Smooth muscle cell (in vitro differentiated cells): ENCODE measurements at regions not wholly inside any gene's neighbourhood (a gene's known extent, or its start where the extent isn't known, plus 50 kb on each side); places are given as distances from the start of the nearest gene placed in this dataset.

ENCODE experiments used
- DNase-seq: peaks from one replicate; lab custom pipeline; 2025; ENCODE audit not compliant: unreplicated experiment; lab: John Stamatoyannopoulos, UW
- H2AFZ ChIP-seq: fragments of 200-600 bp; sonication (generic); 2 replicates; pipeline ENCODE4 v1.6.0; 2016; ENCODE audit warnings: antibody characterized with exemption, low read depth, mild to moderate bottlenecking
- H3F3A ChIP-seq: fragments of 200-600 bp; sonication (generic); 2 replicates; pipeline ENCODE4 v1.6.0; 2017; ENCODE audit warnings: antibody characterized with exemption, low read depth
- H3K27ac ChIP-seq: fragments of 200-600 bp; sonication (generic); 2 replicates; pipeline ENCODE4 v1.5.1; 2016; ENCODE audit warnings: low read depth, mild to moderate bottlenecking
- H3K27me3 ChIP-seq: fragments of 200-600 bp; sonication (generic); 2 replicates; pipeline ENCODE4 v1.6.1; 2016; ENCODE audit warnings: low read depth, mild to moderate bottlenecking
- H3K36me3 ChIP-seq: fragments of 200-600 bp; sonication (generic); 2 replicates; pipeline ENCODE4 v1.5.1; 2016; ENCODE audit warnings: low read depth
- H3K4me1 ChIP-seq: fragments of 200-600 bp; sonication (generic); 2 replicates; pipeline ENCODE4 v1.5.1; 2016; ENCODE audit warnings: low read depth
- H3K4me2 ChIP-seq: fragments of 200-600 bp; sonication (generic); 2 replicates; pipeline ENCODE4 v1.6.0; 2016; ENCODE audit warnings: mild to moderate bottlenecking
- H3K4me3 ChIP-seq: fragments of 200-600 bp; sonication (generic); 2 replicates; pipeline ENCODE4 v1.5.1; 2016; ENCODE audit warnings: mild to moderate bottlenecking
- H3K79me2 ChIP-seq: fragments of 200-600 bp; sonication (generic); 2 replicates; pipeline ENCODE4 v1.6.0; 2016; ENCODE audit warnings: low read depth, mild to moderate bottlenecking
- H3K9ac ChIP-seq: fragments of 200-600 bp; sonication (generic); 2 replicates; pipeline ENCODE4 v1.6.0; 2016; ENCODE audit warnings: low read depth
- H3K9me3 ChIP-seq: fragments of 200-600 bp; sonication (generic); replicated peaks from 2 replicates; pipeline ENCODE4 v1.5.1; 2016; ENCODE audit warnings: low read depth
- H4K20me1 ChIP-seq: fragments of 200-600 bp; sonication (generic); 2 replicates; pipeline ENCODE4 v1.6.0; 2016; ENCODE audit warnings: low read depth
- CTCF ChIP-seq: fragments of 200-600 bp; sonication (generic); IDR thresholded peaks from 2 replicates; pipeline ENCODE4 v1.5.1; 2017; ENCODE audit warnings: borderline replicate concordance, mild to moderate bottlenecking, antibody characterized with exemption; ENCODE audit not compliant: insufficient read depth, poor library complexity, severe bottlenecking
- WGBS: methylation state at CpG from one replicate; pipeline ENCODE4 v1.1.7; 2016; ENCODE audit warnings: low lambda C conversion rate; 5-methylcytosine and 5-hydroxymethylcytosine counted together

- WGBS, result 89% methylated on average over 2 of the region's 2 CpGs
- Histone ChIP-seq H3K4me3 (no peak overlapping the region), H3K79me2 (no peaks in the 10 kb centered on the region), H3K27ac (no peak overlapping the region), H3F3A (peaks cover 11% of the 10 kb centered on the region), H3K4me1 (no peaks in the 10 kb centered on the region), H2AFZ (no peak overlapping the region), H3K4me2 (no peak overlapping the region), H3K9me3 (no peaks in the 10 kb centered on the region), H3K36me3 (no peaks in the 10 kb centered on the region), H4K20me1 (no peaks in the 10 kb centered on the region), H3K27me3 (peaks cover 8% of the 10 kb centered on the region), H3K9ac (no peak overlapping the region)
- no peak for DNase-seq
- no peak for TF ChIP-seq CTCF
Measured at GRCh38 chr15:70423267-70423666, 325.6 kb upstream of the TLE3 start.

- no peak overlapping the region for H2AFZ ChIP-seq
- H3K27ac ChIP-seq, result no peak overlapping the region
- H3F3A ChIP-seq, result peaks cover 11% of the 10 kb centered on the region
- no peak overlapping the region for H3K4me2 ChIP-seq
- H3K79me2 ChIP-seq, result no peaks in the 10 kb centered on the region
- no peaks in the 10 kb centered on the region for H3K4me1 ChIP-seq
- peaks cover 12% of the 10 kb centered on the region for H3K27me3 ChIP-seq
- no peaks in the 10 kb centered on the region for H3K9me3 ChIP-seq
- no peak overlapping the region for H3K4me3 ChIP-seq
- DNase-seq, result no peak
- 90% methylated on average over 4 of the region's 4 CpGs for WGBS
- TF ChIP-seq CTCF, result no peak
- H4K20me1 ChIP-seq, result no peaks in the 10 kb centered on the region
- H3K36me3 ChIP-seq, result no peaks in the 10 kb centered on the region
- no peak overlapping the region for H3K9ac ChIP-seq
Measured at GRCh38 chr15:70422342-70422741, 324.6 kb upstream of the TLE3 start.

GRCh38 chr15:70420948-70421482 is 323.3 kb upstream of the TLE3 start:
- DNase-seq, result no peak
- Histone ChIP-seq H3K27ac (no peak overlapping the region), H3K4me3 (no peak overlapping the region), H3K4me1 (no peaks in the 10 kb centered on the region), H3K36me3 (no peaks in the 10 kb centered on the region), H3K27me3 (peaks cover 12% of the 10 kb centered on the region), H3K9me3 (no peaks in the 10 kb centered on the region), H2AFZ (no peak overlapping the region), H3K4me2 (no peak overlapping the region), H3F3A (no peaks in the 10 kb centered on the region), H3K9ac (no peak overlapping the region), H3K79me2 (no peaks in the 10 kb centered on the region), H4K20me1 (no peaks in the 10 kb centered on the region)
- no peak for TF ChIP-seq CTCF
- 78% methylated on average over 5 of the region's 5 CpGs for whole genome bisulfite sequencing
